HCEC 1CT (cell line): ENCODE measurements at regions not wholly inside any gene's neighbourhood (a gene's known extent, or its start where the extent isn't known, plus 50 kb on each side); places are given as distances from the start of the nearest gene placed in this dataset.

ENCODE experiments used
- DNase-seq: peaks from one replicate; pipeline ENCODE4 v3.0.0-alpha.2; 2017

DNA sequence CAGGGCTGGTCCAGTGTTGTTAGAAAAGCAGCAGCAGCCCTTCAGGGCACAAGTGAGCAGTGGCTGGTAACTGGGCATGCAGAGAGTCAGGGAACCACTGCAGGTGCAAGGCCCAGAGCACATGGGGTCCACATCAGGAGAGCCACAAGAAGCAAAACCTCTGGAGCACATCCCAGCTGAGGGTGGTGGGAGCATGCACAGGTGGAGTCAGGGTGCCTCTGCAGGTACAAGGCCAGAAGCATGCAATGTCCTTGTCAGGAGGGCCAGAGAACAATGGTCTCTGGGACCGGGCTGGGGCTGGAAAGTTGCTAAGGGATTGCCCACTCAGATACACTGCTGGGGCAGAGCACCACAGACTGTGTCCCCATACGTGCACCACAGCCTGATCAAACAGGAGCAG is 226.1 kb upstream of the UBE2E2 start:
- no peak for DNase-seq

DNA sequence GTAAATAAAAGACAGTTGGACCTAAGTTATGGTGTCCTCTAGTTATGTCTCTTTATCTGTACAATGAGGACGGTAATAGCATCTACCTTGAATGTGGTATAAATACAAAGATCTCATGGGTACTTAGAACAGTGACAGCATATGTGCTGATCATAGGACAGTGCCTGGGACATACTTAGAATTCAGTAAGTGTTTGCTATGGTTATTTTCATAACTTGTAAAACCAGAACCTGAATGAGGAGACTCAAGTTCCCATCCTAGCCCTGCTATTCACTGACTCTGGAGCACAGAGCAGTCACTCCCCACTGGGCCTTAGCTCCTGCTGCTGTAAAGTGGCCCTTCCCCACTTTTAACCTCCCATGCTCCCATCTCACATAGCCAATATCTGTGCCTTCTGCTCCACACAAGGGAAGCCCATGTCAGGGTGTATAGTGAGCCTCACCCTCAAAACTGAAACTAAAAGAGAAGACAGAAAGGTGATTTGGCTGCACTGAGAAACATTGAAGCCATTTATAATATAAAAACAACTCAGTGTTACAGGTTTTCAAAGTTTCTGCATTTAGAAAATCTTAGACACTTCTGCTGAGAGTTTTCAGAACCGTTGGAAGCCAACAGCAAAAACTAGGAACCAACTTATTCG is 225.4 kb upstream of the UBE2E2 start:
- DNase-seq: no peak

DNA sequence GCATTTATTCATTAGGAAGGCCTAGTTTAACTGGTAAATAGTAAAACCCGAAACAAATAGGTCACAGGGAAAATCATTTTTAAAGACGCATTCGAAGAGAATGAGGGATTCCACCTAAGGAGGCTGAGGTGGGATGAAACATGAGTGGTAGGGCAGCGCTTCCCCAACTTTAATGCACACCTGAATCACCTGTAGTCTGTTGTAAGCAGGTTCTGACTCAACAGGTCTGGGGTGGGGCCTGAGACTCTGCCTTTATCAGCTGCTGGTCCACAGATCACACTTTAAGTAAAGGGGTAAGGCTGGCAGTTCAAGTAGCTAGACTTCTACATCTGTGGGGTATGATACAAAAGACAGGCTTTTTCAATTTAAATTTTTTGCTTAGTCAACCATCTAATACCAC is 223.5 kb upstream of the UBE2E2 start:
- no peak for DNase-seq

DNA sequence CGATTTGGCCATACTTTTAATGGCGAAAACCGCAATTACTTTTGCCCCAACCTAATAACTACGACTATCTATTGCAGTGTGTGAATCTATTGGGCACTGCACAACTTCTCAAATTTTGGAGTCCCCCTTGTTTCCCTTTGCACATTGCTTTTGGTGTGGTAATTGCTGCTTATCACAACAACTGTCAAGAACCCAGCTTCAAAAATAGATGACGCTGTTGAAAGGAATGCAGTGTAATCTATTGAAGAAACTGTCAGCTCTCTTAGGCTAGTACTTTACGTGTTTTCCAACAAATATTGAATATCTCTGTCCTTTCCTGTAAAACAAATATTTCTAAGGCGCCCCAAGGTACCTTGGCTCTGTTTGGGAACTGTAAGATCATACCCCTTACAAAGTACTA is 222.8 kb upstream of the UBE2E2 start:
- peak; percentile 20 for DNase-seq

DNA sequence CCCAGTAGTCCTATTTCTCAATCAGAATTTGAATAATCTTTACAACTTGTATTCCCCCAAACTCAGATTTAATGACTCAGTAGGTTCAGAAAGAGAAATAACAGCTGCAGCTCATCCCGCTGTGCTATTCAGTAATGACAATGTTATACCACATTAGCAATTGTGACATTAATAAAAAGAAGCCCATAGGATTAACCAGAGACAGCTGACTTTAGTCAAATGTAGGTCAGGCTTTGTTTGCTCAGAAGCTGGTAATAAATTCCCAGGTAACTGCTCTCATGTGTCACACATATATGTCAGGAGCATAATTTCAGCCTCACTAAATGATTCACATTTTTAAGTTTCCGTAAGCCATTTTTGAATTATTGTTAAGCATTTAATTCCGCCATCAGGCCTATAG is 222.0 kb upstream of the UBE2E2 start:
- DNase-seq: no peak

DNA sequence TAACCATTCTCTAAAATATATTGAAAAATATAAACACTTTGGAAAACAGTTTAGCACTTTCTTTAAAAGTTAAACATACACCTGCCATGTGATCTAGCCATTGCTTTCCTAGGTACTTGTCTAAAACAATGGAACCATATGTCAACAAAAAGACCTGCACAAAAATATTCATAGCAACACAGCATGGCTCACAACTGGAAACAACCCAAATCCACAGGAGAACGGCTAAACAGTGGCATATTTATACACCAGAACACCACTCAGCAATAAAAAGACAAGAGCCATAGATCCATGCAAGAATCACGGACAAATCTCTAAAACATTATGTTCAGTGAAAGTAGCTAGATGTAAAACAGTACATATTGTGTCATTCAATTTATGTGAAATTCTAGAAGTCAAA is 221.3 kb upstream of the UBE2E2 start:
- DNase-seq: no peak

DNA sequence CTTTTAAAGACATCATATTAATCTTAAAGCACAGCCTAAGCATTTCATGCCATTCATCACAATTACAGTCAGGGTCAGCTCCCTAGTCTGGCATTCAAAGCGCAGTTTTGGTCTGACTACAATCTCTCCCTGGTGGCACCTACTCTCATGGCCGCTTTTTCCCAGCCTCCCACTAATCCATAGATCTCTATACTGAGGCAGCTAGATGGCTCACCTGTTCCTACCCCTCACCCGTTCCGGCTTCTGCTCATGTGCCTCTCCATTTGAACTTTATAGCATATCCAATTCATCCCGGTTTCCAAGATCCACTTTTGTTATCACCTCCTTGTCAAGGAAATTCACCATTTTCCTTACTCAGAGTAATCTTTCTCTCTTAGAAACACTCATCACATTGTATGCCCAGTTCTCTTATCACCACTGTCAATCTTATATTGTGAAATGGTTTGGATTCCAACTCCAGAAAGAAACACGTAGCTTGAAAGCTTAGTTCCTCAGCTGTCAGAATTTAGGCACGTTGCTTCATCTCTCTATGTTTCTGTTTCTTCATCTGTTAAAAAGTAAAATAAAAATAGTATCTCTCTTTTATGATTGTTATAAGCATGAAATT is 220.0 kb upstream of the UBE2E2 start:
- DNase-seq: no peak

DNA sequence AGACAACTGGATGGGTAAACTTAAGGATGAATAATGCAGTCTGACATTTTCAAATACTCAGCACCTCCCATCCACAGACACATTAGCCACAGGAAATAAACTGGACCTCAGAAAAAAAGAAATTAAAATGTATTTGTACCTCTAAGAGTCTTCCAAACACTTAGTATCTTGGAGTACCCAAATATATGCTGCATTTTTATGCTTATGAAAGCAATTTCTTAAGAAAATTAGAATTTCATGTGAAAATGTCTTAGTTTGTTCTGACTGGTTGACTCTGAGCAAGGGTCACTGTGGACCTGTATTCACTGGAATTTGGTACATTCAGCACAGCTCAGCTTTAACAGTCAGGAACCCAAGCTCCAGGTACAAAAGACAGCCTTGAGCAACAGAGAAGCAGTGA is 216.2 kb upstream of the UBE2E2 start:
- no peak for DNase-seq

DNA sequence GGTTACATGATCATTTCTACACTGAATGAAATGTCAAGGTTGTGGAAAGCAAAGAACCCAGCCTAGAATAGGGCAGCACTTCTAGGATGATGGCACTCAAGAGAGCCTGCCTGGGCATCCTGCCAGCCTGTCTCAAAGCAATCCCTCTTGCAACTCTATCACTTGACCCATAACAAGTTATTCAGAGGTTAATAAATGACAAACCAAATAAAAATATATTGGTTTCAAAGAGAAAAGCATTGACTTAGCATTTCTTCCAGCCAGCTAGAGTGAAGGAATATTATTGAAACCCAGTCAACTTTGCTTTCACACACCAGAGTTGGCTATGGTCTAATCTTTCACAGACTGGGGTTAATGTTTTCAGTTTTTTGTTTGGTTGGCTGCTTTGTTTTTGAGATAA is 214.6 kb upstream of the UBE2E2 start:
- no peak for DNase-seq

DNA sequence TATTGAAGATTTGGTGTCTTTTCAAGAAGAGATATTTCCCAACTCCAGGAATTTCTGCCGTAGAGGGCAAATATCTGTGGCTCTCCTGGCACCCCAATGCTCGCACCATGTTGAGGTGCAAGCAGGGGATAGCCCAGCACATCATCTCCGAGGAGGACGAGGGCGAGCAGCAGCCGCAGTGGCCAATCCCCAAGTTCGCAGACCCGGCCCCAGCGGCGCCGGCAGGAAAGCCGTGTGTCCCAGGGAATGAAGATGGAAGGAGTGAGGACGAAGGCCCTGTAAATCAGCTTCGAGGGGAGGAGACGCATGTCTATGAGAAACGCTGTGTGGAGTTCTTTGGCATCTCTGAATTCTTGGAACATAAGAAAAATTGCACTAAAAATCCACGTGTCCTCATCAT is 213.4 kb upstream of the UBE2E2 start:
- no peak for DNase-seq

DNA sequence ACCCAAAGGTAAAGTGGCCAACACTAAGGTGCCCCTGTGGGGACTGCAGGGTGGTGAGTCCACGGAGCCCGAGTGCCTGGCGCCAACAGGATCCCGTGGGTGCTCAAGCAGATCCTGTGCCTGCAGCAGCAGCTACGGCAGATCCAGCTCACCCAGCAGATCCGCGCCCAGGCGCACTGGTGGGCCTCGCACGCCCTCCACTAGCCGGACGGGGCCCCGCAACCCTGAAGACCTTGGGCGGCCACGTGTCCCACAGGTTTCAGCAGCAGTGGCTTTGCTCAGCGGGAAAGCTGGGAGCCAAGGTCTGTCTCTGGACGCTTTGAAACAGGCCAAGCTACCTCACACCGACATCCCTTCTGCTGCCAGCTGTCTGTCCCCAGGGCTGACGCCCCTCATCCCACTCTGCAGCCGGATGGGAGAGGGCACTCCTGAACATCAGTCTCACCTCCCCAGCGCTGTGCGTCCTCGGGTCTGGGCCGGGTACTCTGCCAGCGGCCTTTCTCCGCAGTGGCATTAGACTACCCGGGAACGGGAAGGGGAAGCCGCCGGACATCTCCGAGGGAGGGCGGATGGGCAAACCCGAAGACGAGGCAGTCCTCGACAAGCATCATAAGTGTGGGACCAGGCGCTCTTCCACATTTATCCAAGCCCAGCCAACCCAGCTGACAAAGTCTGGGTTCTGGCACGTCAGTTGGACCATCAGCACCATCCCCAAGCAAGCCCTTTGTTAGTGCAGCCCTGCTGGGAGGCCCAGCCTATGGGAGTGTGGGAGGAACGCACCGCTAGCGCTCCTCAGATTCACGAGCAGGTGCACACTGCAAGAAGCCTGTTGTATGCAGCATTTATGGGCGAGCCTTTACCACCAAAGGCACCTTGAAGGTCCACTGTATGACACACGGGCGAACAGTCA is 212.6 kb upstream of the UBE2E2 start:
- no peak for DNase-seq

DNA sequence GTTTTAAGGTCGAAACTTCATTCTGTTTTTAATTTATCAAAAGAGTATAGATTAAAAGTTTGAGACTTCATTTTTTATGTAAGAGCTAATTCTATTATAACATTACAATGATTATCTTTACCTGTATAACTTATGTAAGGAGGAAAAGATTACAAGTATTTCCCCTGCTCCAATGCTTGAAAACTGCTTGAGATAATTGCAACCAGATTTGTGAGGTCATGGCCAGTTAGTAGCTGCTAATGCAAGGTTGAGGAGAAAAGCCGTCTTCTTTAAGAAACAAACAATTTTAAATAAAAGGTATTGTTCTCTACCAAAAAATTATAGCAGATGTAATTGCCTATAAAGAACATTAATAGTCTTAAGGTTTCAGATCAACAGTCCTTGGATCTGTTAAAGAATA is 208.3 kb upstream of the UBE2E2 start:
- DNase-seq: no peak

DNA sequence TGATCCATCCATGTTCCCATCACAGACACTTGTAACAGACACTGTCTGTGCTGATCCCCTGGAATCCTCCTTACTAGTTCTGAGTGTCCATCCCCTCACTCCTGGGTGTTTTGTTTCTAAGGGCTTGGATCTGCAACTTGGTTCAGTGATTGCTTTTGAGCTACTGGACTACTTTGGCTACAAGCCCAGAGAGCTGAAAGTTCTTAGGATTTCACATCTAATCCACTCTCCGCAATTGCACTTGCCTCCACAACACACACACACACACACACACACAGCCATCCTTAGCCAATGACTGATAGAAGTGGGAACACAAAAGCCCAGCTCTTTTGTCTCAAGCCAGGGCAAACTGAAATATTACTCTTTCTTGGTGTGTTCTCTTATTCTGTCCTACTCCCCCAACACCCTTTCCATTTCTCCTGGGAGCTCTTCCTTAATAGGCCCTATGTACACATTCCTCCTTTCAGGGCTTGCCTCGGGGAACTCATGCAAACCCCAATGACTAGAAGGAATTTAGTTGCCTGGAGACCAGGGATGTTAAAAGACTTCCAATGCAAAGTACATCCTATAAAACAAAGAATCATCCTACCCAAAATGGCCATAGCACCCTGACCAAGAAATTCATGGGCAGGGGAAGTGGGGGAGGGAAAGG is 206.1 kb upstream of the UBE2E2 start:
- DNase-seq: no peak

DNA sequence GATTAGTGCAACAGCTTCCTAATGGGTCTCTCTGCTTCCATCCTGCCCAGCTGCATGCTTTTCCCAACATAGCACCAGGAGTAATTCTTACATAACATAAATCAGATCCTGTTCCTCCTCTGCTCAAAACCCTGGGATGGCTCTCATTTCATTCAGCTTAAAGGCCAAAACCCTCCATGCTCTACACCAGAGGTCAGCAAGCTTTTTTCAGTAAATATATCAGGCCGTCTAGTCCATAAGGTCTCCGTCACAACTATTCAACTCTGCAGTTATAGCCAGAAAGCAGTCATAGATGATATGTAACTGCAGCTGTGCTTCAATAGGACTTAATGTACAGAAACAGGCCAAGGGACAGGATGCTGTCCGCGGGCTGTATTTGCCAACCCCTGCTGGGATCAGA is 202.8 kb upstream of the UBE2E2 start:
- DNase-seq: no peak

DNA sequence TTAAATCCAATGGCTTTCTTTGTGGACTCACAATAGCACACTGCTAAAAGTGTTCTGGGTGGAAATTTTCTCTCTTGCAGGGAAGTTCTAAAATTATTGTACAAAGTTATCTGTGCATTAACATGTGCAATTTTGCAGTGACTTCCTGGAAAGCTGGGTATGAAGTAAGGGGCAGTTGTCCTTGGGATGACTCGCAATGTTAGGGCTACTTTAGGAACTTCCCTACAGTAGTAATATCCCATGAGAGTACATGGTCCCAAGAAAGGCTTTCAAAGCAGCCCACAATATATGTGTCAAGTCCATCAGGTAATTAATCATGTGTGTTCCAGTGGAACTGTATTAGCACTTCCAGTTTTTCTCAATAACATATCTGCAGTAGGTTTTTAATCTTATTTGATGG is 201.0 kb upstream of the UBE2E2 start:
- DNase-seq: no peak

DNA sequence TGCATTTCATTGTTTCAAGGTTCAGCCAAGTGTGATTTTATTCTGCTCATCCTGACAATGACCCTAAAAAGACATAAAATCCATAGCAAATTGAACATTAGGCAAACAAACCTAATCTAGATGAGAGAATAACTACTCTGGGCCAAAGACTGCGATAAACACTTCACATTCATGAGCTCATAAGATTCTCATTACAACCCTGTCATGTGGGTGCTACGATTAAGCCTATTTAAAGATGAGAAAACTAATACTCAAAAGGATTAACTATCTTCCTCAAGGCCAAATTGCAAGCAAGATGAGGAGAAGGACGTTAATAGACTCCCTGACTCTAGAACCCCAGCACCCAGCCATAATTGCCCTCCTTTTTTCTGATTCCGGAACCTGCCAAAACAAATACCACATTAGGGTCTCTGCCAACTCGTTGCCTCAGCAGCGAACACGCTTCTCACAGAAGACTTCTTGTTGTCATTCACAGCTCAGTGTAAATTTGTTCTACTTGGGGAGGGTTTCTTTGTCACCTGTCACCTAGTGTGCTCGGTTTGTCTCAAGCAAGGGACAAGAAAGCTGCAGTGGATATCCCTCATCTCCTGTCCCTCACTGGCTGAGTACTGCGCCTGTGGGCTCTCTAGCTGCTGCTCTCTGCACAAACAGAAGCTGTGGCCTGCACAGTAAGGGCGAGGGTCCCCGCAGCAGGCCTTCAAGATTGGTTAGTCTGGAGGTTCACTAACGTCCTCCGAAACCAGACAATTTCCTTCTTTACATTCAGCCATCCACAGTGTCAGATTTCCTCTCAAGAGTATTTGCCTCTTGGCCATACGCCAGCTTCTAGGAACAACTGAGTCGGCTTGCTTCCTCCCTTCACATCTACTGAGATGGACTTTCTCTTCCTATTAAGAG is 200.0 kb upstream of the UBE2E2 start:
- no peak for DNase-seq

DNA sequence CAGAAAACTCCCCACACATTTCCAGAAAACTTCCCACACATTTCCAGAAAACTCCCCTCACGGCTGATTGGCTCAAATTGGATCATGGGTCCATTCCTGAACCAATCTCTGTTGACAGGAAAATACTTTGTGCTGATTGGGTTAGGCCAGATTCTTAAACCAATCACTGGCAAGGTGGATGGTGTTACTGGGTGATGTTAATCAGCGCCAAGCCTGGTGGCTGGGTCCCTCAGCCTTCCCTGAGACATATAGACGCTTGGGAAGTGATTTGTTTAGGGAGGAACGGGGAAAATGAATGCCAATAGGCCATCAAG is 199.4 kb upstream of the UBE2E2 start:
- no peak for DNase-seq

DNA sequence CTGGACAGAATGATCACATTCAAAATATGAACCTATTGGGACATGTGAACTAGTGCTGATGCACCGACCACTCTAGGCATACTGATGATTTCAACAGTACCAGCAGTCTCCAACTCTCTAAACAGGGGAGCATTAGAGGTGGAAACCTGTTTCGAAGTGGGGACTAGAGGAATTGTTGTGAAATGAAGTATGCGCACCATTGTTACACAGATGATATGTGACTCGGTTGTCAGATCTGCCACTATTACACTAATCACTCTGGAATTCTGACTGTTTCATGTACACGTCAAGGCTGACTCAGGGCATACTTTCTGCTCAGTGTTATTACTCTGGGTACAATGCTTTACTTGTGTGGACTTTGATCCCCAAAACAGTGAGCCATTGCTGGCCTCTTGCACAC is 198.2 kb upstream of the UBE2E2 start:
- peak; percentile 87 for DNase-seq

DNA sequence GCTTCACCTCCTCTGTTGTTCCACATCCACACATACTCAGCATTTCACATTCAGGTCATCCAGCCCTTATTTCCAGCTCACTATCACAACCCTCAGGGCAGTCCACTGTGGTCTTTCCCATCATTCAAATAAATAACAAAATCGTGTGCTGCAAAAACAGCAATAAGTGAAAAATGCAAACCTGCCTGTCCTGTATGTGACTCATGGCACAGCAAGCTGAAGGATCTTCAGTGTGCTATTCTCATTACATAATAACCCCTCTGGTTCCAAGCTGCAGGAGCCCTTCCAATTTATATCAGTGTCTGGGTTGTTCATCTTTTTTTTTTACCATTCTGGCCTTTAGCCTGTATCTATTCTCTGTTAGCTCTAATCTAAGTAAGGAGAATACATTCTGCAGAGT is 185.3 kb upstream of the UBE2E2 start:
- DNase-seq: peak; percentile 6

DNA sequence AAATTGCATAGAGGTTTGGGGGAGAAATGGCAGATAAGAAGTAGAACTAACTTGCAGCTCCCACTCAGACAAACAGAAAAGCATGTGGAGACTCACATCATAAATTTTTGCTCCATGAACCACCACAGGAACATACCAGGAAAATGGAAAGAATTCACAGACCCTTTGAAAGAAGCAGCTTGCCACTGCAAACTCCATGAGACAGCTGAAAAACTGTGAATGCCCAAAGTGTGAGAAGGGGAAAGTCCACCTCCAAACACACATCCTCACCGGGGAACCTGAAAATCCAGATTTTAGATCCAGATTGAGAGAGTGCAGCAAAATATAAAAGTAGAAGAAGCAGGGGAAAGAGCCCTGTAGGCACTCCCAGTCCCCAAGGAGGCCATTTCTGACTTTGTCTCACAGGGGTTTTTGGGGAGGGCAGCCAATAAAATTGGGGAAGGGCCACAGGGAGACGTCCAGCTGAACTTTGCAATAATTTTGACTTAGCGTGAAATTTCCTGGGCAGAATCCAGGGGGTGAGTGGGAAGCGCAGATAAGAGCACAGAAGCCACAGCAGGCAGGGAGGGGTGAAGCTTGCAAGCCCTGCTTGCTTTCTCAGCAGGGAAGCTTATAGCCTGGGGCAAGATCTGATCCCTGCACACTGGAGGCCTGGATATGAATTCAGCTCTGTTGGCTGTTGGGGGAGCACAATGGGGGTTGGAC is 183.4 kb upstream of the UBE2E2 start:
- no peak for DNase-seq

DNA sequence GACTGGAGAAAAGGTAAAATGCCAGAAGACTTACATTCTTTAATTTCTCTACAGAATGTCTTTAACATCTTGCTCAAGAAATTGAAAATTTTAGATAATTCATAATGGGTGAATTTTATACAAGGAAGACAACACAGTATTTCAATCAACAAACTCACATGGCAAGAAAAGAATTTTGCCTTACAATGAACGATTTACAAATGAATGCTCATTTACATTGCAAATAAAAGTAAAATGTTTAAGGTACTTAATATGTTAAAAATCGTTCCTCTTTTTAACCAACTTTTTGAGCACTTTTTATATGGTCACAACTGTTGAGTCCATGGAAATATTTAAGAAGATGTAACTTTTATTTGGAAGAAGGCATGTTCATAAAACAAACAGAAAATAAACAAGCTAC is 174.8 kb upstream of the UBE2E2 start:
- no peak for DNase-seq

DNA sequence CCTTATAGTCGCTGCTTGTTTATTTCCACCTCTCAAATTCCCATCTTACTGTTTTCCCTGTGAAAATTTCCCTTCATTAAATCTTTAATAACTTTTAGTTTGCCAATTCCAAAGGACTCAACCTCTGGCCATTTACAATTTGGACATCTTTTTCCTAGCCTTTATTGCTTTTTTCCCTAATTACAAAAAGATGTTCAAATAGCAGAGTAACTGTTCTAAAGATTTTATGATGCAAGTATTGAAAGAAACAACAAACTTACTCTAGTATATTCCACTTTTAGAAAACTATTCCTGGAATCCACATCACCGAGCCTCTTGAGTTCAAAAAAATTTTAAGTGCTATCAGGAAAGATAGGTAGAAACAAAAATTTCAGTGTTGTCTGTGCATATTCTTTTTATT is 174.1 kb upstream of the UBE2E2 start:
- no peak for DNase-seq
